ENCODE measurements at regions not wholly inside any gene's neighbourhood (a gene's known extent, or its start where the extent isn't known, plus 50 kb on each side); places are given as distances from the start of the nearest gene placed in this dataset.

DNA sequence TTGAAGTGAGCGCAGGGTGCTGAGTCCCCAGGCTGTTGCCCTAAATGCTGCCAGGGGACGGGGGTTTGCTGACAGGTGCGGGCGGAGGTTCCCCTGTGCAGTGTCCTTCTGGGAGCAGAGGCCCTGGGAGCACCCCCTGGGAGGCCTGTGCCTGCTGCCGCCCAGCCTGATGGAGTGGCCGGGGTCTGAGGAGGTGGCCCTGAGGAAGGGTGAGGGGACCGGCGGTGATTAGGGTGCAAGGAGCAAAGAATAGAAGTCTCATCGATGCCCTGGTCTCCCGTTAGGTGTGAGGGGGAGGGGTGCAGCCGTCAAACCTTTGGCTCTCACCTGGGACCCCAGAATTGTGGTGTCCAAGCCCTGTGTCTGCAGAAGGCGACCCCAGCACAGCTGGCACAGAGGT, 1294.7 kb downstream of the BRD1 start:
- TF ChIP-seq, protein P1, sequence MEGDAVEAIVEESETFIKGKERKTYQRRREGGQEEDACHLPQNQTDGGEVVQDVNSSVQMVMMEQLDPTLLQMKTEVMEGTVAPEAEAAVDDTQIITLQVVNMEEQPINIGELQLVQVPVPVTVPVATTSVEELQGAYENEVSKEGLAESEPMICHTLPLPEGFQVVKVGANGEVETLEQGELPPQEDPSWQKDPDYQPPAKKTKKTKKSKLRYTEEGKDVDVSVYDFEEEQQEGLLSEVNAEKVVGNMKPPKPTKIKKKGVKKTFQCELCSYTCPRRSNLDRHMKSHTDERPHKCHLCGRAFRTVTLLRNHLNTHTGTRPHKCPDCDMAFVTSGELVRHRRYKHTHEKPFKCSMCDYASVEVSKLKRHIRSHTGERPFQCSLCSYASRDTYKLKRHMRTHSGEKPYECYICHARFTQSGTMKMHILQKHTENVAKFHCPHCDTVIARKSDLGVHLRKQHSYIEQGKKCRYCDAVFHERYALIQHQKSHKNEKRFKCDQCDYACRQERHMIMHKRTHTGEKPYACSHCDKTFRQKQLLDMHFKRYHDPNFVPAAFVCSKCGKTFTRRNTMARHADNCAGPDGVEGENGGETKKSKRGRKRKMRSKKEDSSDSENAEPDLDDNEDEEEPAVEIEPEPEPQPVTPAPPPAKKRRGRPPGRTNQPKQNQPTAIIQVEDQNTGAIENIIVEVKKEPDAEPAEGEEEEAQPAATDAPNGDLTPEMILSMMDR (IDR thresholded peaks at IDR 0.05; ENCODE audit: low read depth, low read length): no peak
- TF ChIP-seq, protein P2, sequence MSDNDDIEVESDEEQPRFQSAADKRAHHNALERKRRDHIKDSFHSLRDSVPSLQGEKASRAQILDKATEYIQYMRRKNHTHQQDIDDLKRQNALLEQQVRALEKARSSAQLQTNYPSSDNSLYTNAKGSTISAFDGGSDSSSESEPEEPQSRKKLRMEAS (IDR thresholded peaks at IDR 0.05; ENCODE audit: low read depth, low read length): no peak

Data from NB4 (cell line).